Activated T-cell treated with anti-CD3 and anti-CD28 coated beads, Interleukin-2, amount 50 U/mL, for 24 hours (primary cell): ENCODE measurements at regions not wholly inside any gene's neighbourhood (a gene's known extent, or its start where the extent isn't known, plus 50 kb on each side); places are given as distances from the start of the nearest gene placed in this dataset.

Experiments
- DNase-seq: peaks from one replicate; pipeline ENCODE4 v3.0.0-alpha.2; 2020
- H3K27ac Mint-ChIP-seq: 2 replicates; pipeline ENCODE4 v1.8.0; 2020; ENCODE audit warnings: mild to moderate bottlenecking, mixed read lengths
- H3K27me3 Mint-ChIP-seq: 2 replicates; pipeline ENCODE4 v1.8.0; 2020; ENCODE audit warnings: mixed read lengths
- H3K36me3 Mint-ChIP-seq: 2 replicates; pipeline ENCODE4 v1.8.0; 2020; ENCODE audit warnings: low read depth, mixed read lengths
- H3K4me1 Mint-ChIP-seq: 2 replicates; pipeline ENCODE4 v1.8.0; 2020; ENCODE audit warnings: low read depth, mixed read lengths
- H3K4me3 Mint-ChIP-seq: 2 replicates; pipeline ENCODE4 v1.8.0; 2020; ENCODE audit warnings: mild to moderate bottlenecking, moderate library complexity, mixed read lengths
- H3K9me3 Mint-ChIP-seq: 2 replicates; pipeline ENCODE4 v1.8.0; 2020; ENCODE audit warnings: mixed read lengths

DNA sequence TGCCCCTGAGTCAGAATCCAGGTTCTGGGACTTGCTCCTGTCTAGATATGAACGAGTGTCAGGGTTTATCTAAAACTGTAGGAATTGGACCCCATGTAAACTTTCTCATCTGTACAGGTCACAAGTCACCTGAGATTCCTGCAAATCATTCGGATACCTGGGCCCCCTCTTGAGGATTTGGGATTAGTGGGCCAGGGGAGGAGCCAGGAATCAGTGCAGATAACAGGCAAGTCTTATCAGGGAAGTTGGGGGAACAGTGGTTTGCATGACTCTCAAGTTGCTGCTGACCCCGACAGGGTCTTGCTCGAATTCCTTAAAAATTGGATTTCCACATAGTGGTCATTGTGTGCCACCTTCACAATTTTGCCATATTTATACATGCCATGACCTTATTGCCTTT lies 188.4 kb upstream of the LYZL1 start:
- no peaks in the 10 kb centered on the region for H3K4me1 Mint-ChIP-seq
- H3K27me3 Mint-ChIP-seq = peaks cover 22% of the 10 kb centered on the region
- no peak overlapping the region for H3K27ac Mint-ChIP-seq
- H3K36me3 Mint-ChIP-seq = no peaks in the 10 kb centered on the region
- no peak overlapping the region for H3K4me3 Mint-ChIP-seq
- peaks cover 5% of the 10 kb centered on the region for H3K9me3 Mint-ChIP-seq
- no peak for DNase-seq

DNA sequence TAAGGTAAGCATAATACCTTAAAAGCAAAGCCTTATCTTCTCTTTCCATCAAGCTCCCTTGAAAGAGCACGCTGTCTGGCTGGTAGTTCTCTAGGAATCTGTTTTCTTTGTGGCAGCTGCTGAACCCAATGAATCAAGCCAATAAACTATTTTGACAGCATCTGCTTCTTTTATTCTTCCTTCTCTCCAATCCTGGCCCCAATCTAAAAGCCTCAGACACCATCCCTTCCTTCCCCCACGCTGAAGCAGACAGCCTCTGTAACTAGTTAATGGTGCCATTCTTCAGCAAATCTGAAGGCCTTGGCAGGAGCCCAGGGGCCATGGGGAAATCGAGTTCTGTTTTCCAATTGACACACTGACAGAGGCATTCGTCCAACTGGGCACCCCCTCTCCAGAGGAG lies 186.6 kb upstream of the LYZL1 start:
- Mint-ChIP-seq H3K27me3 (peaks cover 25% of the 10 kb centered on the region), H3K4me3 (no peak overlapping the region), H3K9me3 (peaks cover 5% of the 10 kb centered on the region), H3K27ac (no peak overlapping the region), H3K4me1 (no peaks in the 10 kb centered on the region), H3K36me3 (no peaks in the 10 kb centered on the region)
- no peak for DNase-seq

DNA sequence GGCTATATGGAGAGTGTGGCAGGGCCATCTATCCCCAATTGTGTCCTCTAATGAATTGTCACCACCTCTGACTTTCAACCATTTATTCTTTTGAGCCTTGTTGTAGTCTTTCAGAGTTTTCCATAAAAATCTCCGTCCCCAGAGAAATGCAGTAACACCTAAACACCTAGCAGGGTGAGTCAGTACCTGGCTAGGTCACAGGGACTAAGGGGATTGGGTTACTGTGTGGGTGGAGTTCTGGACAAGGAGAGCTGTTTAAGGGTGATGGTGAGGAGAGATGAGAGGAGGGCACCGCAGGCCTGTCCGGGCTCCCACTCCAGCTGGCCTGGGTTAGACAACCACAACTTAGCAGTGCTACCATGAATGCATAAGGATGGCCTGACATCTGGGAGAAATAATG lies 186.2 kb upstream of the LYZL1 start:
- no peak for DNase-seq
- Mint-ChIP-seq H3K4me1 (no peaks in the 10 kb centered on the region), H3K4me3 (no peak overlapping the region), H3K27ac (no peak overlapping the region), H3K36me3 (no peaks in the 10 kb centered on the region), H3K27me3 (peaks cover 25% of the 10 kb centered on the region), H3K9me3 (peaks cover 5% of the 10 kb centered on the region)

DNA sequence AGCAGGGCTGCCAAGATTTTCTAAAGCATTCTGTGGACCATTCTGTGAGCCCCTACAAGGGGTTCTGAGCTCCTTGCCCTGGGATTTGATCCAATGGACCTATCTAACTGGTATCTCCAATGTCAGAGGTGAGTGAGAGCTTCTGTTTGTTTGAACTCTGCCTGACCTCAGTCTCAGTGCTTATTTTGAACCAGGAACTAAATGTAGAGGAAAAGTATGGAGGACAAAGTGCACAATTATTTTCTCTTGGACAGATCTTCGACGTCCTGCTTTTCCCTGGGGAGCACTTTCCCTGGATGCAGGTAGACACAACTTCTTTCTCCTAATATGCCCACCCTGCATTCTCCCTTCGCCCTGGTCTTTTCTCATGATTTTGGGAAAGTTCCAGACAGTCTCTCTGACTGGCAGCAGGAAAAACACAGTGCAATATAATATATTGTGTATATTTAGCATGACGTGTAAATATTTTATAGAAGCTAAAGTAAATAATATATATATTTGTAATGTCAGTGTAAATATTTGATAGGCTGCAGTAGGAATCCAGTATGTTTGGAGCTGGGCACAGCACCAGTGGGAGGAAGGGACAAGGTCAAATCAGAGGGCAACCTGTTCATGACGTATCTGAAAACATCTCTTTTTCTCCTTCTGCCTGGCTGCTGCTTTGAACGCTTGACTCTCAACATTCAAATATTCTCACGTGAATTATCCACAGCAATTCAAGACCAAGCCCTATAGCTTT lies 184.0 kb upstream of the LYZL1 start:
- H3K27me3 Mint-ChIP-seq = peaks cover 22% of the 10 kb centered on the region
- no peak for DNase-seq
- H3K36me3 Mint-ChIP-seq = no peaks in the 10 kb centered on the region
- no peak overlapping the region for H3K27ac Mint-ChIP-seq
- H3K4me3 Mint-ChIP-seq = no peak overlapping the region
- no peaks in the 10 kb centered on the region for H3K9me3 Mint-ChIP-seq
- H3K4me1 Mint-ChIP-seq = no peaks in the 10 kb centered on the region

DNA sequence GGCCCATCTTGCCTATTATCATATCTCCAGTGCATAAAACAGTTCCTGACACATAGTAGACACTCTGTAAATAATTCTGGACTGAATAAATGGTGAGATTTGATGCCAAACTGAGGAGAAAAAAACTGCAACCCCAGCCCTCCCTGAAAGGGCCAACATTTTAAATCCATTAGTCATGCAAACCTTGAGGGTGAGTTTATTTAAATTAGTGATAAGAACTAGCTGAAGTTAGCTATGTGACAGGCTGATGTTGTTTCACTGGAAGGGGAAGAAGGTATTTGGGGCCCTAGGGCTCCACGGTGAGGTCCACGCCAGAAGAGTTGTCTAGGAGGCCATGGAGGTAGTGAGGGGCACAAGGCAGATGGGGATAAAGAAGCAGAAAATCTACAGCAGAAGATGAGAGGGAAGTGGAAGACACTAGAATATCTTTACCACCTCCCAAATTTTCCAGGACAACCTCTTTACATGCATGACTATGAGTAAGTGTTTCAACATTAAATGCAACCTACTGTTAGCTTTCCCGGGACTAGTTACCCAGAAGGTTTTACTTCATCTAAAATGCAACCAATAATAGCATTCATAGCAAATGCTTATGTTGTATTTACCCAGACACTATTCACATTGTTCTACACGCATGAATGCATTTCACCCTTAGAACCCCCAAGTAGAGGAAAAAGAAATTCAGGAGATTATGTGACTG lies 183.2 kb upstream of the LYZL1 start:
- Mint-ChIP-seq H3K9me3 (no peaks in the 10 kb centered on the region), H3K27ac (no peak overlapping the region), H3K36me3 (no peaks in the 10 kb centered on the region), H3K4me3 (no peak overlapping the region), H3K4me1 (no peaks in the 10 kb centered on the region), H3K27me3 (peaks cover 22% of the 10 kb centered on the region)
- no peak for DNase-seq

DNA sequence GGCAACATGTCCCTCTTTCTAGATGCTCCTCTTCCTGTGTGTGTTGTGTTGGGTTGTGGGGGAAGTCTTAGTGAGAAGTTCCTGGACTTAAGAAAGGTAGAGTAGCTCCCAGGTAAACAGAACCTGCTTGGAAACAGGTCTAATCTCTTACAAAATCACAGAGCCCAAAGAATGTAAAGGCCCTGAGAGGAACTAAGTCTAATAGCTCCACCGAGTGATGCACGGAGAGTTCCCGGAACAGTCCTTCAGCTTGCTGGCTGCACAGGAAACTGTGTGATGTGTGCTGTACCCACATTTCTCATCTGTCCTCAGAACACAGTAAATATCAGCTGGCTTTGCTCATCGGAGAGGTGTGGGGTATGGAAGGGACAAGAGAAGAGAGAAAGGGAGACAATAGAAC lies 182.6 kb upstream of the LYZL1 start:
- no peak overlapping the region for H3K27ac Mint-ChIP-seq
- no peak overlapping the region for H3K4me3 Mint-ChIP-seq
- DNase-seq = no peak
- H3K36me3 Mint-ChIP-seq = no peaks in the 10 kb centered on the region
- H3K9me3 Mint-ChIP-seq = no peaks in the 10 kb centered on the region
- H3K27me3 Mint-ChIP-seq = peaks cover 17% of the 10 kb centered on the region
- no peaks in the 10 kb centered on the region for H3K4me1 Mint-ChIP-seq

DNA sequence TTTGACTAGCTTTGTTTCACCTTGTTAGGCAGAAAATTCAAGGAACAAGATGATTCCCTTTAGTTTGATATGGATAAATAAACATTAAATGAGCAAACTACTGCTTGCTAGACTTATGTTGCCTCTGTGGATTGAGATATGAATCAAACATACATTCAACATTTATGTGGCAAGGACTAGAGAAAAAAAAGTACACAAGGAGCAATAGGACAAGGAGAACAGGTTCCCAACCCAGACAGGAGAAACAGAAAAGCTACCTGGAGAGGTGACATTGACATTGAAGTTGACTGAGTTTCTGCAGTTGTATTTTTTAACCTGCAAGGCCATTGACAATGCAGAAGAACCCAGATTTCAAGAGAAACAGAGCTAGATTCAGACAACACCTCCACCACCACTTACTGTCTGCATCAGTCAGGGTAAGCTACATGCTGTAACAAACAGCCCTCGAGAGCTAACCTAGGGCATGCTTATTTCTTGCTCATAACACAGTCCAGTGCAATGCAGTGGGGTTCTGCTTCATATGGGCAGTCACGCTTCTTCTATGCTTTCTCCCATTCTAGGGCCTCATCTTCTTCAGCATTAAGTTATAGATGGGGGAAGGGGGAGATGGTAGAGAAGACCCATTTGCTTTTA lies 180.9 kb upstream of the LYZL1 start:
- H3K27me3 Mint-ChIP-seq = peaks cover 8% of the 10 kb centered on the region
- H3K4me1 Mint-ChIP-seq = no peaks in the 10 kb centered on the region
- no peaks in the 10 kb centered on the region for H3K9me3 Mint-ChIP-seq
- H3K36me3 Mint-ChIP-seq = no peaks in the 10 kb centered on the region
- no peak overlapping the region for H3K27ac Mint-ChIP-seq
- no peak overlapping the region for H3K4me3 Mint-ChIP-seq
- no peak for DNase-seq

DNA sequence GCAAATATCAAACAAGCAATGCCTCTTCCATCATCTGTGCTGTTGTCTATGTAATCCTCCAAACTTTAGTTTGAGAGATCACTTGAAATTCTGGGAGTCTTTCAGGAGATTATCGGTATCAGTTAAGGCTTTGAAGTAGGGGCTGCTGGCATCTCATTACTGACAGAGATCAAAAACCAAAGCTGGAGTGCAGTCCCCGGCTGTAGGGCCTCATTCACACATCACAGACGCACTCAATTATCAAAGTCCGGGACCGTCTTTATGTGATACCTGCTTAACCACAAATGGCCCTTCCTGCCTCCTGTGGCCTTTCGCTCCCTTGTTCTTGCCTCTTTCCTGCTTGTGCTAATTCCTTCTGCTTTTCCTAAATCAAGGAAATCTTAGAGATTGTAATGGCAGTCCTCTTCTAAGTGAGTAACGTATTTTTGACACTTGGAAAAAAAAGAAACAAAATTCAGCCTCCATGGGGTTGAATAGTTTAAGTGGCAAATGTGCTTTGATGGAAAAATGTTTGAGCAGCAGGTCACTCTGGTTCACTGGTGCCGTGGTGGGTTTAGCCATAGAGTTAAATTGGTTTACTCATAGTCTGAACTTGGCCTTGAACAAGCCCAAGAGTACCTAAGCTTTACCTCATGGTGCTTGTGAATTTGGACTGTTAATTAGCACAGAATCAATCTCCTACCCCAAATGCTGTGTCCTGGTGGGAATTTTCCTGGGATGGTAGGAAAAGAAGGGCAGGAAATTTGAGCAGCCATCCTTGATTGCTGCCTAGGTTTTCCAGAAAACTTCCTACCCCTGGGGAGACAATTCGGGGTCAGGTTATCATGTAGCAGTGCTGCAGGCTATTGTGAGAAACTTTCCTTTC lies 178.9 kb upstream of the LYZL1 start:
- H3K4me3 Mint-ChIP-seq = no peak overlapping the region
- no peaks in the 10 kb centered on the region for H3K4me1 Mint-ChIP-seq
- DNase-seq = no peak
- no peak overlapping the region for H3K27ac Mint-ChIP-seq
- no peaks in the 10 kb centered on the region for H3K36me3 Mint-ChIP-seq
- no peaks in the 10 kb centered on the region for H3K9me3 Mint-ChIP-seq
- peaks cover 8% of the 10 kb centered on the region for H3K27me3 Mint-ChIP-seq

DNA sequence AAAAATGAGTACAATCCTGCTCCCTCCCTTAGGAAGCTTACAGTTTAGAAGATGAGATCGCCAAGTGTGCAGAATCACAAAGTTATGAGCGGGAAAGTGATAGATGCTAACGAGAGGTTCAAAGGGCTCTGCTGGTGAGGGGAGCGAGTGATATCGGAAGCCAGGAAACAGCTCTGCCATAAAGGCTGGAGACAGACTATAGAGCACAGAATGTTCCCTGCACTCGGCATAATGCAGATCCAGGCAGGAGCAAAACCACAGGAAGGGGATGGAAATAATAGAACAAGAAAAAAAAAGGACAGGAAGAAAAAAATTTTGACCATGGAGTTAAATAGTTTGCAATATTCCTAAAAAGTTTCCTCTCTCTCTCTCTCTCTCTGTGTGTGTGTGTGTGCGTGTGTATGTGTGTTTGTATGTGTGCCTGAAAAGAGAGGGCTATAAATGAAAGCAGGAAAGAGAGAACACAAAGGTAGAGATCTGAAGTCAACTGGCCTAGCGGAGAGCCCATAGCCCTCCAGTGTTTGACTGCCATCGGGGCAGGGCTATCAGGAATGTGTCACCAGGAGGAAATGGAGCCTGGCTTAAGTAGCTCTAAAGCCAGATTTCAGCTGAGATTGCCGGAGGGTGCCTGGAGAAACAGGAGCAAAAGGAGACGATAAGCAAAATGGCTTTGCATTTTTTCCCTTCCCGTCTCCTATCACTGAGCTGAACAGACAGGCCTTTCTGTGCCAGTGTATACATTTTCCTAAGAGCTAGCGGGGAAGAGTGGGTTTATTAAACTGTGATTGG lies 175.8 kb upstream of the LYZL1 start:
- H3K4me1 Mint-ChIP-seq = no peaks in the 10 kb centered on the region
- DNase-seq = no peak
- no peaks in the 10 kb centered on the region for H3K36me3 Mint-ChIP-seq
- H3K9me3 Mint-ChIP-seq = peaks cover 13% of the 10 kb centered on the region
- H3K27ac Mint-ChIP-seq = no peak overlapping the region
- H3K4me3 Mint-ChIP-seq = no peak overlapping the region
- peaks cover 4% of the 10 kb centered on the region for H3K27me3 Mint-ChIP-seq

DNA sequence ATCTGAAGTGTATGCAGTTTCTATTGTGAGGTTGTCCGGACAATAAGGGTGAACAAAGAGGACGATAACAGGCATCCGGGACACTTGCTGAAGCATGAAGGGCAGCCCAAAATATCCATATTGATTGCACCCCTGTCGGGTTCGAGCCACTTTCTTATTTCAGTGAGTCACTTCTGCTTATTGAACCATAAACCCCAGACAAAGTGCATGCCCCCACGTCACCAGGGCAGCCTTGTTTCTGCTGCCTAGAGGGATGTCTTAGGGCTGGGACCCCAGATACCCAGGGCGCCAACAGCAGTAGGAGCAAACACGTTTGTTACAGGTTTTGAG lies 175.3 kb upstream of the LYZL1 start:
- Mint-ChIP-seq H3K27me3 (peaks cover 4% of the 10 kb centered on the region), H3K4me3 (no peak overlapping the region), H3K36me3 (no peaks in the 10 kb centered on the region), H3K4me1 (no peaks in the 10 kb centered on the region), H3K27ac (no peak overlapping the region), H3K9me3 (peaks cover 17% of the 10 kb centered on the region)
- DNase-seq = no peak

DNA sequence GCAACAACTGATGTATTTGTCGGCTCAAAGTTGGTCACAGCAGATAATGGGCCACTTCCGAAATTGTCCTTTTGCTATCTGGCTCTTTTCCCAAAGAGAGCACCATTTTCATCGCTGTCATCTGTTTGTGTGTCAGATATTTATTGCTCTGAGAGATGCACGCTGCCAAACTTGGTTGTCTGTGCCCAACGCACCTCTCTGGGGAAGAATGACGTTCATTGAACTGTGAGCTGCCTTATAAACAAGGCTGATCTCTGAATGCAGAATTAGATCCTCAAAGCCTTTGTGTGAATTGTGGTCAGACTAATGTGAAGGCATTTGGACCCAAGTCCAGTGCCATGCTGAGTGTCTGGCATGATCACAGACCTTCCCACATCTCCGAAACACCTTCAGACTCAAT lies 174.7 kb upstream of the LYZL1 start:
- H3K27ac Mint-ChIP-seq = no peak overlapping the region
- H3K27me3 Mint-ChIP-seq = peaks cover 4% of the 10 kb centered on the region
- peaks cover 22% of the 10 kb centered on the region for H3K9me3 Mint-ChIP-seq
- H3K4me3 Mint-ChIP-seq = no peak overlapping the region
- no peak for DNase-seq
- H3K4me1 Mint-ChIP-seq = no peaks in the 10 kb centered on the region
- no peaks in the 10 kb centered on the region for H3K36me3 Mint-ChIP-seq

DNA sequence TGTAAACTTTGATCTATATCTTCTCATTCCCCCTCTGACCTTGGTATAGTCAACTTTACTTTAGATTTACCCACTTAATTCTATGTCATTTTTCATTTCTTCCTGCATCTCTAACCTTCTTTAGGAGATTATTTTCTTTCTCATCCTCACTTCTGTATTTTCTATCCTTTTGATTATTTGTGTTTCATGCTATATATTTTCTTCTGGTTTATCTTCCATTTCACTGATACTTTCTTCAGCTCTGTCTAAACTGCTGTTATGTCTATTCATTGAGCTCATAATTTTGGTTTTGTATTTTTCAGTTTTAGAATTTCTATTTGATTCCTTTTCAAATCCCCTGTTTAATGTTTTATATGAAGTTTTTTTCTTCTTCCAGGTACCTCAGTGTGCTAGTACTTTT lies 171.1 kb upstream of the LYZL1 start:
- no peak overlapping the region for H3K4me3 Mint-ChIP-seq
- peaks cover 1% of the 10 kb centered on the region for H3K27me3 Mint-ChIP-seq
- DNase-seq = no peak
- peaks cover 22% of the 10 kb centered on the region for H3K9me3 Mint-ChIP-seq
- H3K4me1 Mint-ChIP-seq = no peaks in the 10 kb centered on the region
- H3K27ac Mint-ChIP-seq = no peak overlapping the region
- H3K36me3 Mint-ChIP-seq = no peaks in the 10 kb centered on the region

DNA sequence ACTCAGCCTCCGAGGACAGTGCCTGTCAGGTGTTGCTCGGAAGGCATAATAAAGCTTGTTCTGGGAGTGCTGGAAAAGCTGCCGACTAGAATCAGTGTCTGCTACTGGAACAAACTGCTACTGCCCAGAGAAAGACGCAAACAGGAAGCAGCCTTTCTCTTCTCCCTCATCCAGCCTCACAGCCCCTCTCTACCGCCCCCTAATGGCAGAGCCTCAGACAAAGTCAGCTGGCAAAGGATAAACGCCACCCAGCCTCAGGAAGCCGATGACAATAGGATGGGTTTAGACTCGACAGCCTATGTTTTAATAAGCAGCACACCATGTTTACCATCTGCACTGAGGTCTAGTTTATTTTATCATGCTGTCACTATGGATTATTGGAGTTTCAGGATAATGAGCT lies 169.5 kb upstream of the LYZL1 start:
- H3K27ac Mint-ChIP-seq = no peak overlapping the region
- no peak for DNase-seq
- no peaks in the 10 kb centered on the region for H3K36me3 Mint-ChIP-seq
- no peaks in the 10 kb centered on the region for H3K27me3 Mint-ChIP-seq
- peaks cover 22% of the 10 kb centered on the region for H3K9me3 Mint-ChIP-seq
- H3K4me1 Mint-ChIP-seq = no peaks in the 10 kb centered on the region
- no peak overlapping the region for H3K4me3 Mint-ChIP-seq

DNA sequence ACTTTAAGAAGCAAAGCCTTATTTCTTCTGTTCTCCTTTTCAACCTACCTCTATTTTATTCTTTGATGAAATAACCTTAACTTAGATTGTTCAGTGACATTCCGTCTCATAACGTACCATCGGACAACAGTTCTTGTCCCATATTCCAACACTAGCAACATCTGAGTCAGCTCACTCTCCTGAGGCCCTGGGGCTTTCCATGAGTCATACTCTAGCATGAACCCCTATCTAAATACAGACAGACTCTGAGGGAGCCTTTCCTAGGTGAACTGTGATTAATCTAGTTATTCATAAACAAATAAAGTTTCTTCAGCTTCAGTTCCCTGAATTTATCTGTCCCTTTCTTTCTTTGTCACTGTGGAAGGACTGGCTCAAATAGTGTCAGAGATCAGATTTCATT lies 168.7 kb upstream of the LYZL1 start:
- H3K4me3 Mint-ChIP-seq = no peak overlapping the region
- H3K9me3 Mint-ChIP-seq = peaks cover 22% of the 10 kb centered on the region
- H3K36me3 Mint-ChIP-seq = no peaks in the 10 kb centered on the region

More for the DNA sequence above, 168.7 kb upstream of the LYZL1 start:
- Mint-ChIP-seq H3K4me1 (no peaks in the 10 kb centered on the region), H3K27me3 (no peaks in the 10 kb centered on the region), H3K27ac (no peak overlapping the region)
- no peak for DNase-seq
